ENCODE measurements at regions not wholly inside any gene's neighbourhood (a gene's known extent, or its start where the extent isn't known, plus 50 kb on each side); places are given as distances from the start of the nearest gene placed in this dataset.

DNA sequence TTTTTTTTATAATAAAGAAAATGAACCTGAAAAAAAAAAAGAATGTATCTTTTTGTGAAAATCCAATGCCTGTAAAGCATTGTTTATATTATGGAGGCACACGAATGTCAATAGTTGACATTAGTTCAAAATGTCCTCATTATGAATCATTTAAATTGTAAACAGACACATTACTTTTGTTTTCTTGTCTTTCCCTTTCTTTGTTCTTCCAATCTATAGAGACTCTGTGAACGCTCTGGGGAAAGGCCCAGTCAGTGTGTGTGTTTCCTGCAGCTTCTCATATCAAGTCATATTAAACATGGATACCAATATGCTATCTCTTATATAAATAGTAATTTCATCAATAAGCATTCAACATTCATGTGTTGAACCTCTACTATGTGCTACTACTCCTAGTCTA lies 193.1 kb downstream of the KCTD12 start:
- no peak overlapping the region for H3K27ac ChIP-seq (ENCODE audit: insufficient read depth, low read depth, low read length)
- CTCF ChIA-PET, result no interaction called here
- H3K9ac ChIP-seq (replicated peaks; ENCODE audit: extremely low read depth, insufficient read depth, low read length), result no peak overlapping the region
- H3K9me1 ChIP-seq (replicated peaks; ENCODE audit: control insufficient read depth, extremely low read depth, insufficient read depth, low read length), result no peaks in the 10 kb centered on the region
- H3K36me3 ChIP-seq (ENCODE audit: control insufficient read depth in 2 of 2, extremely low read depth in 1 of 2, insufficient read depth in 2 of 2, low read length in 2 of 2), result no peaks in the 10 kb centered on the region
- TF ChIP-seq POLR2A (IDR thresholded peaks at IDR 0.05; ENCODE audit: low read depth, low read length) (no peak), MYC (IDR thresholded peaks at IDR 0.05; ENCODE audit: low read depth, low read length) (no peak), CTCF (IDR thresholded peaks at IDR 0.05; ENCODE audit: extremely low read depth in 1 of 2, insufficient read depth in 1 of 2, low read depth in 1 of 2, low read length in 2 of 2) (no peak), JUN (IDR thresholded peaks at IDR 0.05; ENCODE audit: borderline replicate concordance, insufficient read depth, insufficient read length, low read depth) (no peak), EZH2 (IDR thresholded peaks at IDR 0.05; ENCODE audit: borderline replicate concordance, low read depth, low read length, severe bottlenecking) (no peak), MAX (IDR thresholded peaks at IDR 0.05; ENCODE audit: insufficient read depth, insufficient read length) (no peak), GATA2 (IDR thresholded peaks at IDR 0.05; ENCODE audit: insufficient read depth, insufficient read length, low read depth, low read length) (no peak), POLR2AphosphoS5 (IDR thresholded peaks at IDR 0.05; ENCODE audit: insufficient read depth, low read depth, low read length) (no peak), FOS (IDR thresholded peaks at IDR 0.05; ENCODE audit: borderline replicate concordance, insufficient read depth, low read length) (no peak)
- intact Hi-C loops (cut with micrococcal nuclease), result no loop called here
- H3K4me2 ChIP-seq (ENCODE audit: insufficient read depth, low read length), result no peak overlapping the region
- H3K4me1 ChIP-seq (ENCODE audit: control insufficient read depth, extremely low read depth, insufficient read depth, low read length), result no peaks in the 10 kb centered on the region
- H3K79me2 ChIP-seq (ENCODE audit: control insufficient read depth, insufficient read depth, low read length), result no peaks in the 10 kb centered on the region
- DNase-seq (ENCODE audit: low read depth, low spot score) (peak; percentile 37), FAIRE-seq (no peak)
- dilution Hi-C loops (cut with MboI; ENCODE audit: extremely low pct_ligation_motif_present, low sequenced_read_pairs), result no loop called here
- no peak overlapping the region for H3K4me3 ChIP-seq (replicated peaks in 1 of 3; ENCODE audit: insufficient read depth in 1 of 3, low read depth in 1 of 3, low read length in 3 of 3)
- peak overlapping the region; percentile 51 for H2AFZ ChIP-seq (ENCODE audit: low read depth, low read length)
- H4K20me1 ChIP-seq (replicated peaks; ENCODE audit: control insufficient read depth, extremely low read depth, insufficient read depth, low read length), result no peaks in the 10 kb centered on the region
- H3K9me3 ChIP-seq (replicated peaks; ENCODE audit: control insufficient read depth, insufficient read depth, low read length), result no peaks in the 10 kb centered on the region
- BruUV-seq (replicated peaks), result no TSS peak
- no peaks in the 10 kb centered on the region for H3K27me3 ChIP-seq (ENCODE audit: control insufficient read depth in 2 of 2, insufficient read depth in 2 of 2, low read length in 2 of 2)
- POLR2A ChIA-PET, result no interaction called here

Data from endothelial cell of umbilical vein (primary cell).